OCI-LY3 (cell line): ENCODE measurements at regions not wholly inside any gene's neighbourhood (a gene's known extent, or its start where the extent isn't known, plus 50 kb on each side); places are given as distances from the start of the nearest gene placed in this dataset.

Experiments used
- CTCF ChIP-seq: fragments of 200-600, 300-600 bp; sonication (generic); IDR thresholded peaks from 2 replicates; pipeline ENCODE4 v1.5.1; 2014; ENCODE audit warnings: antibody characterized with exemption, low read length, low read depth
- EZH2phosphoT487 ChIP-seq: fragments of 200-600 bp; shearing (Covaris generic); IDR thresholded peaks from 2 replicates; pipeline ENCODE4 v1.6.1; 2018; ENCODE audit warnings: antibody characterized with exemption, mixed run types, low read depth

GRCh38 chr5:124453221-124454051 is 293.0 kb downstream of the ZNF608 start:
- TF ChIP-seq CTCF (no peak; the same call in 1 of the 2 replicates), EZH2phosphoT487 (no peak)
